ENCODE measurements at regions not wholly inside any gene's neighbourhood (a gene's known extent, or its start where the extent isn't known, plus 50 kb on each side); places are given as distances from the start of the nearest gene placed in this dataset.

DNA sequence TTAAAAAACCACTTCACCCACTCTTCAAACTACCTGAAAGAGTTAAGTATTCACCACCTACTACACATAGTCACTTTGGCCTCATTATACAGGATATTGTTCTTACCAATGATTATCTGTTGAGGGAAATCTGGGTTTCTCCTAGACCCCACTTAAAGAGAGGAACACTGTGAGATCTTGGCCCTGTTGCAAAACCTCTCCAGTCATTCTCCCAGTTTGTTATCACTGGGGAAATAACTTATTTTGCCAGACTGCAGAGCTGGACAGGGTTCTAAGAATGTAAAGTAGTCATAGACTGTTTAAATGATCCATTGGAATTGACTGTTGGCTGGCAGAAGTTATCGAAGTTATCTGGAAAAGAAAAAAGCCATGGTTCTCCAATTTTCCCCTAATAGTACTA lies 143.8 kb downstream of the HGF start:
- intact Hi-C loops (cut with DNase I): no loop called here
- no peaks in the 10 kb centered on the region for H3K36me3 ChIP-seq
- WGBS, 2 donors: 17 to 25% methylated on average over 1 of the region's 1 CpG
- H3K27ac ChIP-seq: no peak overlapping the region
- DNase-seq: no peak
- H3K9me3 ChIP-seq: no peaks in the 10 kb centered on the region
- no peaks in the 10 kb centered on the region for H3K27me3 ChIP-seq
- no peak for TF ChIP-seq POLR2A (IDR thresholded peaks at IDR 0.05)
- TF ChIP-seq CTCF (IDR thresholded peaks at IDR 0.05): no peak
- H3K4me3 ChIP-seq (replicated peaks in 1 of 3): no peak overlapping the region
- H3K4me1 ChIP-seq: peaks cover 9 to 20% of the 10 kb centered on the region in 2 donors

DNA sequence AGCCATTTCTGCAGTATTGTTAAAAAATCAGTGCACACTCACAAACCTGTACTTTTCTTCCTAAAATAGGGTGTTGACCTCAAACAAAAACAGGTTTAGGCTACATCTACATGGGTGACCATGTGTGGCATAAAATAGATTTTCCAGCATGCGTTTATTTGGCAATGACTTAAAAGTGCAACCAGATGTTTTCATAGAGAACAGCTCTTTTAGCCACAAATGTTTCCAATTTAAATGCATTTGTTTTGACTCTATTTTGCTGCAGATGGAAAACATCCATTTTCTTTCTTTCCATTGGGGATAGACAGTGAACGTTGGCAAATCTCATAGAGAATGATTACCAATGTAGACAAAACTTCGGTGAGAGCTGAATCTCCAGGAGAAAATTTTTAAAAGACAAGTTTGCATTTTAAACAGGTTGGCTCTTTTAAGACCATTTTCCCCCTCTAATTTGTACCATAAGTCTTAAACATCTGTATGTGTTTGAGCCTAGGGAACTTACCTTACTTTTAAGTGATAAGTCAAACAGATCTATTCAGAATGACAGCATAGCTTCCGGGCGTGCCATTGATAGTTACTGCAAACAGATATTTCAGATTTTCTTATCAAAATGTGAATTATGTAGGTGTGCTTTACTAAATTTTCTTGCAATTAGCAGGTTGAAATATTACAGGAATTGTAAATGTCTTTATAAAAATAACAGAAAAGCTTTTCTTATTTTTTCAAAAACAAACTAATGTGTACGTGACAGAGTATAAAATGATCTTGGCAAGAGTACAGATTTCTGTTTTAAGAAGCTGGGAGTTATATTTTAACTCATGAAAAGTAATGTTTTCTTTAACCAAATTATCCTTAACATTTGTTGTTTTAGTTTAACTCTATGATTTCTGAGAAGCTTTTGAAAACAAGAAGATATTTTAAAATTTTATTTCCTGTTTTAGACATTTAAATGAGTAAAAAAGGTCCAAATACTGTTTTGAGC lies 144.9 kb downstream of the HGF start:
- no peaks in the 10 kb centered on the region for H3K9me3 ChIP-seq
- H3K27me3 ChIP-seq: no peaks in the 10 kb centered on the region
- peaks cover 9 to 20% of the 10 kb centered on the region in 2 donors for H3K4me1 ChIP-seq
- intact Hi-C loops (cut with DNase I): no loop called here
- TF ChIP-seq POLR2A (IDR thresholded peaks at IDR 0.05) (no peak), CTCF (IDR thresholded peaks at IDR 0.05) (no peak)
- H3K36me3 ChIP-seq: no peaks in the 10 kb centered on the region
- 55 to 59% methylated on average over 6 of the region's 6 CpGs for WGBS, 2 donors
- DNase-seq: no peak
- no peak overlapping the region for H3K4me3 ChIP-seq (replicated peaks in 1 of 3)
- H3K27ac ChIP-seq: no peak overlapping the region

DNA sequence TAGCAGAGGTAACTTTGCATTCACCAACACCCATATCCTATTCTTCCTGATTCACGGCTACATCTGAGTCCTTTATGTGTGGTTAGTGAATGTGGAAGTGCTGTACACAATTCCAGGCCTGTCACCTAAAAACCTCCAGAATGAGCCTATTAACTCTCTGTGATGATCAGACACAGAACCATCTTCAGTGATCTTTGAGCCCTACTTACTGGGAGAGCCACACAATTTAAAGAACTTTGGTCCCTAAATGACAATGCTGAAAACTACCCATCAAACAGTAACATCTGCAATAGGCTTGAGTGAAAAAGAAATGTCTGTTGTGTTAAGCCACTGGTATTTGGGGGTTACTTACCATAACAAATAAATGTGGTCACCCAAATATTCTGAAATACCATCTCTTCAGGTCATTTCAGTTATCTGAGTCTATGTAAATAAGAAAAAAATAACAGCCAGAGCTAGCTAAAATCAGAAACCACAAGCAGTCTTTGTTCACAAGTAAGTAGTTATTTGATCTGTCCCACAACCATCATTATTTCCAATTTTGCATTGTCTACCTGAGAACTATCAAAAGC lies 145.7 kb downstream of the HGF start:
- Histone ChIP-seq H3K4me1 (peaks cover 9 to 20% of the 10 kb centered on the region in 2 donors), H3K36me3 (no peaks in the 10 kb centered on the region), H3K4me3 (replicated peaks in 1 of 3) (no peak overlapping the region), H3K27ac (no peak overlapping the region), H3K27me3 (no peaks in the 10 kb centered on the region), H3K9me3 (no peaks in the 10 kb centered on the region)
- intact Hi-C loops (cut with DNase I): no loop called here
- WGBS, 2 donors: 93 to 97% methylated on average over 1 of the region's 1 CpG
- TF ChIP-seq POLR2A (IDR thresholded peaks at IDR 0.05) (no peak), CTCF (IDR thresholded peaks at IDR 0.05) (no peak)
- no peak for DNase-seq

- Histone ChIP-seq H3K9me3 (no peaks in the 10 kb centered on the region), H3K27ac (no peak overlapping the region), H3K36me3 (no peaks in the 10 kb centered on the region), H3K4me1 (peaks cover 9 to 20% of the 10 kb centered on the region in 2 donors), H3K4me3 (replicated peaks in 1 of 3) (no peak overlapping the region), H3K27me3 (no peaks in the 10 kb centered on the region)
- intact Hi-C loops (cut with DNase I): no loop called here
- TF ChIP-seq CTCF (IDR thresholded peaks at IDR 0.05) (no peak), POLR2A (IDR thresholded peaks at IDR 0.05) (no peak)
- no peak for DNase-seq
- 100% methylated on average over 1 of the region's 1 CpG for WGBS, 2 donors
These were observed 146.5 kb downstream of the HGF start for GRCh38 chr7:81623251-81623855.

GRCh38 chr7:81621893-81622292 lies 148.0 kb downstream of the HGF start:
- no peak for DNase-seq
- Histone ChIP-seq H3K27ac (no peak overlapping the region), H3K4me3 (replicated peaks in 1 of 3) (no peak overlapping the region), H3K4me1 (peaks cover 9 to 20% of the 10 kb centered on the region in 2 donors), H3K27me3 (no peaks in the 10 kb centered on the region), H3K9me3 (no peaks in the 10 kb centered on the region), H3K36me3 (no peaks in the 10 kb centered on the region)
- WGBS, 2 donors: 67 to 71% methylated on average over 1 of the region's 1 CpG
- intact Hi-C loops (cut with DNase I): no loop called here
- TF ChIP-seq CTCF (IDR thresholded peaks at IDR 0.05) (no peak), POLR2A (IDR thresholded peaks at IDR 0.05) (no peak)

Measured in thyroid gland (tissue), 4 donors.